SK-N-MC (cell line): ENCODE measurements at regions not wholly inside any gene's neighbourhood (a gene's known extent, or its start where the extent isn't known, plus 50 kb on each side); places are given as distances from the start of the nearest gene placed in this dataset.

Experiments used
- EZH2 ChIP-seq: fragments of 200-600 bp; sonication (generic); IDR thresholded peaks from one replicate; pipeline ENCODE4 v1.6.1; 2017; ENCODE audit warnings: antibody characterized with exemption
- POLR2AphosphoS5 ChIP-seq: IDR thresholded peaks from 2 replicates; pipeline ENCODE4 v1.6.1; 2012; ENCODE audit warnings: mild to moderate bottlenecking, low read depth, low read length, borderline replicate concordance

DNA sequence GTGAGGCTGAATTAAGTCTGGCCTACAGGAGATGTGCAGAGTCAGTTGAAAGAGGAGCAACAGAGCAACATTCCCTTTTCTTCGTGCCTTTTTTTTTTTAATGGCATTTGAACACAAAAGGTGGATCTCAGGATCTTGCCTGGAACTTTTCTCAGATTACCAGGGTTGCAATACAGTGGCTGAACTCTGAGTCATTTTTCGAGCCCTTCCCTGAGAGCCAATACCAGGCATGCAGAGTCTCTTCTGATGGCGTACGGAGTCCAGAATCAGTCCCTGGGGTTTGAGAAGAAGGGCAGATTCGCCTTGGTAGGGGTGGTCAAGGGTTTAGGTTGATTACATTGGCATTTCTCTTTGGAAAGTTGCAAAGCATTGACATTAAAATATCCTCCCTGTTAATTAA, 271.5 kb downstream of the GAS1 start:
- no peak for TF ChIP-seq EZH2
- no peak for TF ChIP-seq POLR2AphosphoS5
